PFSK-1 (cell line): ENCODE measurements at regions not wholly inside any gene's neighbourhood (a gene's known extent, or its start where the extent isn't known, plus 50 kb on each side); places are given as distances from the start of the nearest gene placed in this dataset.

Experiments used
- FOXP2 ChIP-seq: optimal IDR thresholded peaks from 2 replicates; pipeline ENCODE3; 2011; ENCODE audit warnings: borderline replicate concordance, control low read depth, inconsistent platforms; ENCODE audit not compliant: insufficient read depth; ENCODE audit errors: extremely low read length, extremely low read depth
- POLR2AphosphoS5 ChIP-seq: IDR thresholded peaks from 2 replicates; pipeline ENCODE4 v1.6.1; 2012; ENCODE audit warnings: low read depth, mild to moderate bottlenecking, control low read depth, low read length, moderate library complexity
- REST ChIP-seq, 2 experiments: IDR thresholded peaks; 2 replicates each; pipeline versions ENCODE4 v1.6.1 to v1.8.0; 2011 to 2012; ENCODE audit warnings: low read depth in 2 of 2, low read length in 2 of 2, control low read depth in 1 of 2, inconsistent platforms in 1 of 2, mild to moderate bottlenecking in 1 of 2, moderate library complexity in 1 of 2; ENCODE audit not compliant: insufficient read depth in 1 of 2
- SIN3A ChIP-seq: IDR thresholded peaks from 2 replicates; pipeline ENCODE4 v1.6.1; 2012; ENCODE audit warnings: mild to moderate bottlenecking, low read length, moderate library complexity, borderline replicate concordance; ENCODE audit not compliant: insufficient read depth
- TAF1 ChIP-seq: IDR thresholded peaks from 2 replicates; pipeline ENCODE4 v1.6.1; 2012; ENCODE audit warnings: low read length, control low read depth, borderline replicate concordance; ENCODE audit not compliant: insufficient read depth

- no peak for TF ChIP-seq REST (IDR thresholded peaks at IDR 0.05; ENCODE audit: insufficient read depth in 1 of 2, low read depth in 2 of 2, low read length in 2 of 2)
- no peak for TF ChIP-seq FOXP2
- TF ChIP-seq TAF1 = no peak
- no peak for TF ChIP-seq POLR2AphosphoS5
- TF ChIP-seq SIN3A = no peak
Observed at GRCh38 chr5:30926218-30926617, 267.3 kb upstream of the CDH6 start.

- TF ChIP-seq POLR2AphosphoS5 (no peak), REST (IDR thresholded peaks at IDR 0.05; ENCODE audit: insufficient read depth in 1 of 2, low read depth in 2 of 2, low read length in 2 of 2) (no peak), TAF1 (no peak), FOXP2 (no peak), SIN3A (no peak)
Observed at GRCh38 chr5:30921388-30921787, 272.1 kb upstream of the CDH6 start.

- TF ChIP-seq REST (IDR thresholded peaks at IDR 0.05; ENCODE audit: insufficient read depth in 1 of 2, low read depth in 2 of 2, low read length in 2 of 2) = no peak
- TF ChIP-seq POLR2AphosphoS5 = no peak
- no peak for TF ChIP-seq TAF1
- no peak for TF ChIP-seq SIN3A
- no peak for TF ChIP-seq FOXP2
Observed at GRCh38 chr5:30918171-30918570, 275.3 kb upstream of the CDH6 start.

- no peak for TF ChIP-seq REST (IDR thresholded peaks at IDR 0.05; ENCODE audit: insufficient read depth in 1 of 2, low read depth in 2 of 2, low read length in 2 of 2)
- TF ChIP-seq TAF1 = no peak
- no peak for TF ChIP-seq POLR2AphosphoS5
- no peak for TF ChIP-seq SIN3A
- no peak for TF ChIP-seq FOXP2
Observed at GRCh38 chr5:30908356-30908755, 285.1 kb upstream of the CDH6 start.

- TF ChIP-seq SIN3A (no peak), TAF1 (no peak), FOXP2 (no peak), POLR2AphosphoS5 (no peak), REST (IDR thresholded peaks at IDR 0.05; ENCODE audit: insufficient read depth in 1 of 2, low read depth in 2 of 2, low read length in 2 of 2) (no peak)
Observed at GRCh38 chr5:30900367-30900766, 293.1 kb upstream of the CDH6 start.
